Lung (tissue), 11 donors: ENCODE measurements at regions not wholly inside any gene's neighbourhood (a gene's known extent, or its start where the extent isn't known, plus 50 kb on each side); places are given as distances from the start of the nearest gene placed in this dataset.

Experiments
- ATAC-seq: fragments of 200-7000 bp; cut with Tn5 transposase; one replicate; pipeline ENCODE4 v1.9.1; 2020; ENCODE audit warnings: moderate number of reproducible peaks; ENCODE audit not compliant: insufficient read depth, low FRiP score
- DNase-seq, 3 donors: peaks; one replicate each; pipeline ENCODE4 v3.0.0-alpha.2; 2013 to 2017
- H3K27ac ChIP-seq, 2 donors: one replicate each; pipeline ENCODE4 v1.5.1; 2013; ENCODE audit warnings: mild to moderate bottlenecking in 2 of 2, moderate library complexity in 2 of 2, control low read depth in 1 of 2, inconsistent platforms in 1 of 2, low read depth in 1 of 2, low read length in 1 of 2
- H3K27me3 ChIP-seq, 3 donors: one replicate each; pipeline ENCODE4 v1.5.1; 2013; ENCODE audit warnings: low read length in 2 of 3; ENCODE audit not compliant: control insufficient read depth in 3 of 3, insufficient read depth in 3 of 3
- H3K36me3 ChIP-seq, 4 donors: one replicate each; pipeline ENCODE4 v1.5.1; 2013; ENCODE audit warnings: low read length in 4 of 4, mild to moderate bottlenecking in 1 of 4, moderate library complexity in 1 of 4; ENCODE audit not compliant: control insufficient read depth in 4 of 4, insufficient read depth in 4 of 4
- H3K4me1 ChIP-seq, 5 donors: one replicate each; pipeline ENCODE4 v1.5.1; 2013; ENCODE audit warnings: low read length in 5 of 5, mild to moderate bottlenecking in 2 of 5, moderate library complexity in 1 of 5; ENCODE audit not compliant: control insufficient read depth in 5 of 5, insufficient read depth in 5 of 5
- H3K4me3 ChIP-seq: one replicate; pipeline ENCODE4 v1.5.1; 2013; ENCODE audit warnings: mild to moderate bottlenecking, control low read depth, moderate library complexity
- H3K9ac ChIP-seq, 2 donors: one replicate each; pipeline ENCODE4 v1.5.1; 2013; ENCODE audit warnings: low read length in 2 of 2, control low read depth in 1 of 2; ENCODE audit not compliant: insufficient read depth in 1 of 2
- H3K9me3 ChIP-seq, 4 donors: one replicate each; pipeline ENCODE4 v1.5.1; 2013; ENCODE audit warnings: low read length in 3 of 4, mild to moderate bottlenecking in 1 of 4, moderate library complexity in 1 of 4; ENCODE audit not compliant: control insufficient read depth in 4 of 4, insufficient read depth in 3 of 4
- WGBS, 2 donors: extraction: QIAGEN DNeasy Blood & Tissue Kit; methylation state at CpG; one replicate each; pipeline ENCODE4 v1.1.7; 2013; 5-methylcytosine and 5-hydroxymethylcytosine counted together
- TF ChIP-seq, protein P1 (sequence below): IDR thresholded peaks from 2 replicates; pipeline ENCODE4 v1.5.1; 2012; ENCODE audit warnings: mild to moderate bottlenecking; ENCODE audit errors: control extremely low read depth, extremely low read depth
- donor health status: control.
- donor health status: control.
- donor health status: Bipolar disorder and iron deficiency.
- donor health status: healthy.
- donor health status: DM: yes; HTN: yes; CAD: no.

DNA sequence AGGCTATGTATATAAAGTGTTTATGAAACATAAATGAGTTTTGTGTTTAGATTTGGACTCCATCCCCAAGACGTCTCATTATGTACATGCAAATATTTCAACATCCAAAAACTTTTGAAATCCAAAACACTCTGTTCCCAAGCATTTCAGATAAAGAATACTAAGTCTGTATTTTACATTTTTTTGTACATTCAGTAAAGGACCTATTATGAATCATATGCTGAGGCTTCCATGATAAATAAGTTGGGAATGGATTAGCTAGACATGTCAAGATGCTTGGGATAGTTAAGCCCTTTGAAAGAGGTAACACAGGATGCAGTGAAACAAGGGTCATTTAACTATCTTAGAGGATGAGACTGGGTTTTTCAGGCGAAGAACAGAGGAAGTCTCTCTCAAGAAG lies 262.9 kb downstream of the SNX13 start:
- Histone ChIP-seq H3K4me1 (peaks cover 0 to 1% (median 0%) of the 10 kb centered on the region in 5 donors), H3K9ac (no peak overlapping the region), H3K27me3 (no peaks in the 10 kb centered on the region), H3K36me3 (no peaks in the 10 kb centered on the region), H3K9me3 (no peaks in the 10 kb centered on the region), H3K4me3 (no peak overlapping the region), H3K27ac (no peak overlapping the region)
- TF ChIP-seq, protein P1, sequence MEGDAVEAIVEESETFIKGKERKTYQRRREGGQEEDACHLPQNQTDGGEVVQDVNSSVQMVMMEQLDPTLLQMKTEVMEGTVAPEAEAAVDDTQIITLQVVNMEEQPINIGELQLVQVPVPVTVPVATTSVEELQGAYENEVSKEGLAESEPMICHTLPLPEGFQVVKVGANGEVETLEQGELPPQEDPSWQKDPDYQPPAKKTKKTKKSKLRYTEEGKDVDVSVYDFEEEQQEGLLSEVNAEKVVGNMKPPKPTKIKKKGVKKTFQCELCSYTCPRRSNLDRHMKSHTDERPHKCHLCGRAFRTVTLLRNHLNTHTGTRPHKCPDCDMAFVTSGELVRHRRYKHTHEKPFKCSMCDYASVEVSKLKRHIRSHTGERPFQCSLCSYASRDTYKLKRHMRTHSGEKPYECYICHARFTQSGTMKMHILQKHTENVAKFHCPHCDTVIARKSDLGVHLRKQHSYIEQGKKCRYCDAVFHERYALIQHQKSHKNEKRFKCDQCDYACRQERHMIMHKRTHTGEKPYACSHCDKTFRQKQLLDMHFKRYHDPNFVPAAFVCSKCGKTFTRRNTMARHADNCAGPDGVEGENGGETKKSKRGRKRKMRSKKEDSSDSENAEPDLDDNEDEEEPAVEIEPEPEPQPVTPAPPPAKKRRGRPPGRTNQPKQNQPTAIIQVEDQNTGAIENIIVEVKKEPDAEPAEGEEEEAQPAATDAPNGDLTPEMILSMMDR = no peak
- DNase-seq (peak in 1 of 3 donors; percentile 44), ATAC-seq (no peak)
- WGBS, 2 donors = 57 to 59% methylated on average over 2 of the region's 2 CpGs

DNA sequence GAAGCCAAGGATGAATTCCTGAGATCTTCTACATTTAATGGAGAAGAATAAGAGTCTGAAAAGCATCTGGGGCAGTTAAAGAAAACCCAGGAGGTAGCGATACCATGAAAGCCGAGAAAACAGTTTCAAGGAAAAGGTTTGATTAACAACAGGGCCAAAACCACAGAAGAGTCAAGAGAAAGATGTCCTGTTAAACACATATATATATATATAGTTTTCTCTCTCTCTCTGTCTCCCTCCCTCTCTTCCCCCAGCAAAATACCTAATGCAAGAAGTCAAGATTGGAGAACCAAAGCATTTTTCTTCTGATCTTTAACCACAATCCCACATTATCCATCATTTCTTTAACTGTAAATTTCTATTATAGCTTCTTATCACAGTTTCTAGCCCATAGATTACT lies 261.4 kb downstream of the SNX13 start:
- Histone ChIP-seq H3K9me3 (no peaks in the 10 kb centered on the region), H3K27me3 (no peaks in the 10 kb centered on the region), H3K27ac (no peak overlapping the region), H3K4me1 (peaks cover 0 to 1% (median 0%) of the 10 kb centered on the region in 5 donors), H3K9ac (no peak overlapping the region), H3K36me3 (no peaks in the 10 kb centered on the region), H3K4me3 (no peak overlapping the region)
- DNase-seq (no peak), ATAC-seq (no peak)
- WGBS, 2 donors = 92 to 95% methylated on average over 2 of the region's 2 CpGs
- TF ChIP-seq, protein P1 = no peak

DNA sequence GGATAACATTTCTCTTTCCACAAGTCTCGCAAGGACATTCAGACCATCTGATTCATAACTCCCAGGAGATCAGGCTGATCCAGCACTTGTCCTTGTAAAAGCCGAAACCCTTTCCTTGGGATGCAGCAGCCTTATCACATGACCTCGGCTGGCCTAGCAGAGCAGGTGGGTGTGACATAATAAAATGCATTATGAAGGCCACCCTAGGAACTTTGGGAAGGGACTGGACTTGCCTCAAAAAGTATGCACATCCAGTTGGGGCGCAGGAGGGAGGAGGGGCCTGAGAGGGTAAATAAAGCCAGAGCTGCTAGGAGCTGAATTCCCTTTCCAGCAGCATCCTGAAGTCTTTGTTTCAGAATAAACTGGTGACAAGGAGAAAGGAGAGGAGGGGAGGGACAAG lies 260.8 kb downstream of the SNX13 start:
- H3K27ac ChIP-seq = no peak overlapping the region
- 87 to 93% methylated on average over 4 of the region's 4 CpGs for WGBS, 2 donors
- H3K9ac ChIP-seq = no peak overlapping the region

DNA sequence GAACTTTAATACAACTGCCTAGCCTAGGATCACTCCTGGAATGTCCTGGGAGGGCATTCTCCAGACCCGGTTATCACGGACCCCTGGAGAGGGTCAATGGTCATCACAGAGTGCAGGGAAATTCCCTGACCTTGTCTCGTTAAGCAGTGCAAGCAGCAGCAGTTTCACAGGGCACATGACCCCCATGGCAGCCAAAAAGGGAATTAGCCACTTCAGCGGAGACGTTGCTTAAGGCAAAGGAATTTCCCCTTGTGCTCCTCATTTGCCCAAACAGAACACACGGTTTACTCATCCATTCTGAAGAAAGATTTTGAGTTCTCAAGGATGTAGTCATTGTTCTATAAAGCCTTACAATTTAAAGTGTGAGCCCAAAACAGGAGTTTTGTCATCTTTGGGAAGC lies 260.3 kb downstream of the SNX13 start:
- Histone ChIP-seq H3K36me3 (no peaks in the 10 kb centered on the region), H3K4me1 (peaks cover 0 to 1% (median 0%) of the 10 kb centered on the region in 5 donors), H3K27me3 (no peaks in the 10 kb centered on the region), H3K9me3 (no peaks in the 10 kb centered on the region), H3K27ac (no peak overlapping the region), H3K9ac (no peak overlapping the region), H3K4me3 (no peak overlapping the region)
- DNase-seq (peak in 2 of 3 donors; percentile 10 to 28), ATAC-seq (peak; percentile 83)
- TF ChIP-seq, protein P1 = no peak
- 33 to 44% methylated on average over 6 of the region's 6 CpGs for WGBS, 2 donors

More for the DNA sequence above, 260.8 kb downstream of the SNX13 start:
- no peak for DNase-seq
- Histone ChIP-seq H3K4me3 (no peak overlapping the region), H3K4me1 (peaks cover 0 to 1% (median 0%) of the 10 kb centered on the region in 5 donors), H3K9me3 (no peaks in the 10 kb centered on the region), H3K36me3 (no peaks in the 10 kb centered on the region), H3K27me3 (no peaks in the 10 kb centered on the region)
- TF ChIP-seq, protein P1 = no peak
- no peak for ATAC-seq
